B cell (primary cell): ENCODE measurements at regions not wholly inside any gene's neighbourhood (a gene's known extent, or its start where the extent isn't known, plus 50 kb on each side); places are given as distances from the start of the nearest gene placed in this dataset.

Experiments
- ATAC-seq: fragments of 200-7000 bp; cut with Tn5 transposase; one replicate; pipeline ENCODE4 v1.10.0; 2021; ENCODE audit warnings: low read depth, mild to moderate bottlenecking, moderate number of reproducible peaks, moderate library complexity
- CTCF ChIA-PET: fragments of 350-600 bp; sonication (Branson Sonifier 250); formaldehyde crosslinking; loops from one replicate; lab custom pipeline; 2021; ENCODE audit warnings: antibody characterized with exemption, inconsistent platforms; lab: Charles Lee
- POLR2A ChIA-PET: fragments of 350-600 bp; sonication (Branson Sonifier 250); formaldehyde crosslinking; loops from one replicate; lab custom pipeline; 2021; ENCODE audit warnings: antibody characterized with exemption; lab: Charles Lee
- DNase-seq: peaks from one replicate; pipeline ENCODE4 v3.0.0; 2013
- H2AFZ ChIP-seq: 2 replicates; pipeline ENCODE4 v1.6.1; 2012; ENCODE audit warnings: mild to moderate bottlenecking, low read depth, low read length; ENCODE audit not compliant: insufficient read depth, poor library complexity, severe bottlenecking
- H3K27ac ChIP-seq, 2 donors: 1 replicate in 1 of 2; 2 replicates in 1 of 2; pipeline ENCODE4 v1.5.1; 2012 to 2013; ENCODE audit warnings: low read length in 2 of 2, mild to moderate bottlenecking in 2 of 2, moderate library complexity in 1 of 2
- H3K27me3 ChIP-seq, 4 experiments: fragments of 200-600 bp in 1 of 4; sonication (generic) in 1 of 4; replicated peaks in 1 of 4; 1 replicate in 2 of 4; 2 replicates in 2 of 4; pipeline versions ENCODE4 v1.6.1 to v1.7.0; 2013 to 2016; ENCODE audit warnings: low read length in 3 of 4, mild to moderate bottlenecking in 2 of 4, mixed read lengths in 1 of 4, moderate library complexity in 1 of 4; ENCODE audit not compliant: insufficient read depth in 4 of 4, control insufficient read depth in 3 of 4; ENCODE audit errors: control extremely low read depth in 1 of 4
- H3K36me3 ChIP-seq, 2 experiments: replicated peaks in 1 of 2; 1 replicate in 1 of 2; 2 replicates in 1 of 2; pipeline versions ENCODE4 v1.6.1 to v1.7.1; 2013; ENCODE audit warnings: low read length in 1 of 2; ENCODE audit not compliant: insufficient read depth in 2 of 2, control insufficient read depth in 1 of 2; ENCODE audit errors: control extremely low read depth in 1 of 2, extremely low read depth in 1 of 2
- H3K4me1 ChIP-seq, 2 donors: fragments of 200-600 bp in 1 of 2; sonication (generic) in 1 of 2; 1 replicate in 1 of 2; 2 replicates in 1 of 2; pipeline versions ENCODE4 v1.5.1 to v1.6.1; 2013 to 2017; ENCODE audit warnings: low read length in 2 of 2; ENCODE audit not compliant: control insufficient read depth in 2 of 2, insufficient read depth in 2 of 2
- H3K4me2 ChIP-seq: replicated peaks from 2 replicates; pipeline ENCODE3; 2012; ENCODE audit warnings: mild to moderate bottlenecking, low read depth, low read length; ENCODE audit not compliant: poor library complexity, severe bottlenecking
- H3K4me3 ChIP-seq, 5 experiments: fragments of 200-600 bp in 1 of 5; sonication (generic) in 1 of 5; 1 replicate in 3 of 5; 2 replicates in 2 of 5; pipeline versions ENCODE4 v1.5.1 to v1.7.0; 2011 to 2016; ENCODE audit warnings: low read length in 4 of 5, mild to moderate bottlenecking in 4 of 5, low read depth in 2 of 5, control low read depth in 1 of 5, moderate library complexity in 1 of 5; ENCODE audit not compliant: insufficient read depth in 1 of 5; ENCODE audit errors: control extremely low read depth in 1 of 5, extremely low read depth in 1 of 5
- H3K79me2 ChIP-seq: fragments of 200-600 bp; sonication (generic); one replicate; pipeline ENCODE4 v1.6.0; 2016; ENCODE audit warnings: low read length; ENCODE audit not compliant: control insufficient read depth, insufficient read depth
- H3K9ac ChIP-seq: fragments of 200-600 bp; sonication (generic); 2 replicates; pipeline ENCODE4 v1.6.1; 2017; ENCODE audit warnings: mild to moderate bottlenecking, low read length, moderate library complexity
- H3K9me3 ChIP-seq, 3 donors: one replicate each; pipeline versions ENCODE4 v1.6.1 to v1.7.1; 2013; ENCODE audit warnings: low read length in 2 of 3; ENCODE audit not compliant: control insufficient read depth in 2 of 3, insufficient read depth in 1 of 3; ENCODE audit errors: control extremely low read depth in 1 of 3
- H4K20me1 ChIP-seq: 2 replicates; pipeline ENCODE4 v1.6.0; 2012; ENCODE audit warnings: mild to moderate bottlenecking, low read length; ENCODE audit not compliant: insufficient read depth, control insufficient read depth, poor library complexity, severe bottlenecking
- H3K27ac Mint-ChIP-seq: one replicate; pipeline ENCODE4 v1.8.0; 2021; ENCODE audit warnings: mixed read lengths
- H3K27me3 Mint-ChIP-seq: one replicate; pipeline ENCODE4 v1.8.0; 2021; ENCODE audit warnings: mixed read lengths
- H3K4me1 Mint-ChIP-seq: one replicate; pipeline ENCODE4 v1.8.0; 2021; ENCODE audit warnings: mixed read lengths
- H3K4me3 Mint-ChIP-seq: one replicate; pipeline ENCODE4 v1.8.0; 2021; ENCODE audit warnings: mixed read lengths
- H3K9me3 Mint-ChIP-seq: one replicate; pipeline ENCODE4 v1.8.0; 2022; ENCODE audit warnings: mixed read lengths; ENCODE audit not compliant: insufficient read depth
- CTCF ChIP-seq: fragments of 200-600 bp; IDR thresholded peaks from one replicate; pipeline ENCODE4 v1.8.0; 2022; ENCODE audit warnings: antibody characterized with exemption, mild to moderate bottlenecking
- EZH2 ChIP-seq: IDR thresholded peaks from 2 replicates; pipeline ENCODE4 v1.6.1; 2012; ENCODE audit warnings: borderline replicate concordance, low read depth, mild to moderate bottlenecking, moderate library complexity, low read length; ENCODE audit not compliant: insufficient read depth, poor library complexity, severe bottlenecking
- WGBS: methylation state at CpG from one replicate; pipeline ENCODE4 v1.1.5; 2013; ENCODE audit warnings: missing lambda C conversion rate; ENCODE audit not compliant: insufficient coverage; 5-methylcytosine and 5-hydroxymethylcytosine counted together
- intact Hi-C: fragments of 100-400 bp; cut with micrococcal nuclease; formaldehyde crosslinking; loops from one replicate; pipeline ENCODE4 v1.10.0; 2022

DNA sequence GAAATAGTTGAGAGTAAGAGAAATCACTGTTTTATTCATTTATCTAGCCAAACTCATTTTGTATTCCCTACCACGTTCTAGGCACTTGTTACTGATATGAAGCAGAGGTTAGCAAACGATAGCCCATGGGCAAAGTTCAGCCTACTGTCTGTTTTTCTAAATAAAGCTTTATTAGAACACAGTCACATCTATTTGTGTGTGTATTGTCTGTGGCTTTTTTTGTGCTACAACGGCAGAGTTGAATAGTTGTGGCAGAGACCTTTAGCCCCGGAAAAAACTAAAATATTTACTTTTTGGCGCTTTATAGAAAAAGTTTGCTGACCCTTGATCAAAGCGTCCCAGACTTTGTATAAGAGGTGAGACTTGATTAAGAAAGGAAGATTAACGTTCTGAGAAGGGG is 289.1 kb upstream of the CFAP20DC start:
- Mint-ChIP-seq H3K4me3 (no peak overlapping the region), H3K27me3 (no peaks in the 10 kb centered on the region), H3K9me3 (no peaks in the 10 kb centered on the region), H3K4me1 (peaks cover 7% of the 10 kb centered on the region), H3K27ac (no peak overlapping the region)
- Histone ChIP-seq H3K27ac (no peak overlapping the region), H3K27me3 (no peaks in the 10 kb centered on the region), H3K4me2 (no peak overlapping the region), H2AFZ (no peak overlapping the region), H3K36me3 (no peaks in the 10 kb centered on the region), H3K9me3 (no peaks in the 10 kb centered on the region), H4K20me1 (no peaks in the 10 kb centered on the region), H3K79me2 (no peaks in the 10 kb centered on the region), H3K4me1 (peaks cover 5 to 7% of the 10 kb centered on the region in 2 donors), H3K9ac (no peak overlapping the region), H3K4me3 (no peak overlapping the region)
- ChIA-PET POLR2A (no interaction called here), CTCF (no interaction called here)
- WGBS, result no CpG with 5 or more reads among the region's 7 CpGs
- DNase-seq (no peak), ATAC-seq (no peak)
- intact Hi-C loops, result no loop called here
- TF ChIP-seq CTCF (no peak), EZH2 (no peak)

- intact Hi-C loops, result no loop called here
- WGBS, result 84% methylated on average over 4 of the region's 6 CpGs
Observed at GRCh38 chr3:59335338-59335737, 285.5 kb upstream of the CFAP20DC start.

More at GRCh38 chr3:59335338-59335737, 285.5 kb upstream of the CFAP20DC start:
- no peaks in the 10 kb centered on the region for H3K27me3 Mint-ChIP-seq
- ChIA-PET POLR2A (no interaction called here), CTCF (no interaction called here)
- no peak overlapping the region for H3K27ac ChIP-seq
- DNase-seq (no peak), ATAC-seq (no peak)
- no peak overlapping the region for H3K9ac ChIP-seq
- H3K4me3 ChIP-seq, result no peak overlapping the region
- H3K4me1 ChIP-seq, result peaks cover 5 to 7% of the 10 kb centered on the region in 2 donors
- no peak overlapping the region for H3K27ac Mint-ChIP-seq
- peaks cover 0 to 4% (median 0%) of the 10 kb centered on the region in 3 donors for H3K9me3 ChIP-seq
- H3K36me3 ChIP-seq, result no peaks in the 10 kb centered on the region
- H3K27me3 ChIP-seq, result no peaks in the 10 kb centered on the region
- no peaks in the 10 kb centered on the region for H3K9me3 Mint-ChIP-seq
- H2AFZ ChIP-seq, result no peak overlapping the region
- H3K4me3 Mint-ChIP-seq, result no peak overlapping the region
- H3K79me2 ChIP-seq, result no peaks in the 10 kb centered on the region
- no peak for TF ChIP-seq EZH2
- TF ChIP-seq CTCF, result no peak
- H4K20me1 ChIP-seq, result no peaks in the 10 kb centered on the region
- peaks cover 7% of the 10 kb centered on the region for H3K4me1 Mint-ChIP-seq
- H3K4me2 ChIP-seq, result no peak overlapping the region
